Testis (tissue), 2 donors: ENCODE measurements at regions not wholly inside any gene's neighbourhood (a gene's known extent, or its start where the extent isn't known, plus 50 kb on each side); places are given as distances from the start of the nearest gene placed in this dataset.
"Not testable (repeated sequence)": the region's sequence is repeated elsewhere in the genome, so short reads cannot be mapped to it uniquely, and the experiment has no call there.

Source experiments
- DNase-seq: peaks from one replicate; pipeline ENCODE4 v3.0.0-alpha.2; 2019
- H3K27ac ChIP-seq, 2 donors: fragments of 200-600 bp; sonication (generic); one replicate each; pipeline ENCODE4 v1.5.1; 2019
- H3K27me3 ChIP-seq: fragments of 200-600 bp; sonication (generic); one replicate; pipeline ENCODE4 v1.5.1; 2019
- H3K36me3 ChIP-seq: fragments of 200-600 bp; sonication (generic); one replicate; pipeline ENCODE4 v1.5.1; 2017; ENCODE audit warnings: low read depth; ENCODE audit errors: missing control alignments
- H3K4me1 ChIP-seq: fragments of 200-600 bp; sonication (generic); one replicate; pipeline ENCODE4 v1.5.1; 2019
- H3K4me3 ChIP-seq, 2 donors: fragments of 200-600 bp; sonication (generic); one replicate each; pipeline ENCODE4 v1.5.1; 2017 to 2019
- H3K9me3 ChIP-seq: fragments of 200-600 bp; sonication (generic); one replicate; pipeline ENCODE4 v1.5.1; 2017
- POLR2A ChIP-seq: fragments of 450-650 bp; IDR thresholded peaks from one replicate; pipeline ENCODE4 v1.6.1; 2017; ENCODE audit warnings: antibody characterized with exemption, mild to moderate bottlenecking, moderate library complexity
- WGBS, 2 donors: methylation state at CpG; one replicate each; pipeline ENCODE4 v1.1.5; 2018; 5-methylcytosine and 5-hydroxymethylcytosine counted together
- intact Hi-C: fragments of 100-400 bp; cut with DNase I; formaldehyde crosslinking; loops from one replicate; pipeline ENCODE4 v1.15.1; 2023; ENCODE audit warnings: low total_unique reads
- TF ChIP-seq, protein P1 (sequence below), 3 experiments: fragments of 450-650 bp in 2 of 3; fragments of 200-600 bp in 1 of 3; sonication (generic) in 1 of 3; IDR thresholded peaks; one replicate each; pipeline ENCODE4 v1.5.1; 2016 to 2019; ENCODE audit warnings: antibody characterized with exemption in 3 of 3, mild to moderate bottlenecking in 2 of 3, moderate library complexity in 1 of 3

DNA sequence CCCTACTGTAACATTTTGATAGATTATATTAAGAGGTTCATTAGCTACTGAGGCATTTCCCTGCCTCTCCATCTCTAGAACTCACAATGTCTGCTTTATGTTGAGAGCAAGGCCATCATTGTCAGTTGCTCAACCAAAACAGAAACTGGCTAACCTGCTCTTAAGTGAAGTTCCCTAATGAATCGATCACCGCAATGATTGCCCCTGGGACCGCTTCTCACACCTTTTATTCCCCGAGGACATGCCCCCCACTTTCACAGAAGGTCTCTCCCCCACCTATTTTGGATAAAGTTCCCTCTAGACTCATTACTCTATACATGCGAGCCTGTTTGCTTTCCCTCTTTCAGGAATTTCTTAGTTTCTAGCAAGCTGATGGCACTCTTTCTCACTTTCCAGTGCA, 108.8 kb downstream of the FAM217A start:
- Histone ChIP-seq H3K27me3 (no peaks in the 10 kb centered on the region), H3K4me3 (no peak overlapping the region), H3K4me1 (no peaks in the 10 kb centered on the region), H3K36me3 (no peaks in the 10 kb centered on the region), H3K27ac (no peak overlapping the region), H3K9me3 (no peaks in the 10 kb centered on the region)
- intact Hi-C loops: no loop called here
- TF ChIP-seq POLR2A: no peak
- TF ChIP-seq, protein P1, sequence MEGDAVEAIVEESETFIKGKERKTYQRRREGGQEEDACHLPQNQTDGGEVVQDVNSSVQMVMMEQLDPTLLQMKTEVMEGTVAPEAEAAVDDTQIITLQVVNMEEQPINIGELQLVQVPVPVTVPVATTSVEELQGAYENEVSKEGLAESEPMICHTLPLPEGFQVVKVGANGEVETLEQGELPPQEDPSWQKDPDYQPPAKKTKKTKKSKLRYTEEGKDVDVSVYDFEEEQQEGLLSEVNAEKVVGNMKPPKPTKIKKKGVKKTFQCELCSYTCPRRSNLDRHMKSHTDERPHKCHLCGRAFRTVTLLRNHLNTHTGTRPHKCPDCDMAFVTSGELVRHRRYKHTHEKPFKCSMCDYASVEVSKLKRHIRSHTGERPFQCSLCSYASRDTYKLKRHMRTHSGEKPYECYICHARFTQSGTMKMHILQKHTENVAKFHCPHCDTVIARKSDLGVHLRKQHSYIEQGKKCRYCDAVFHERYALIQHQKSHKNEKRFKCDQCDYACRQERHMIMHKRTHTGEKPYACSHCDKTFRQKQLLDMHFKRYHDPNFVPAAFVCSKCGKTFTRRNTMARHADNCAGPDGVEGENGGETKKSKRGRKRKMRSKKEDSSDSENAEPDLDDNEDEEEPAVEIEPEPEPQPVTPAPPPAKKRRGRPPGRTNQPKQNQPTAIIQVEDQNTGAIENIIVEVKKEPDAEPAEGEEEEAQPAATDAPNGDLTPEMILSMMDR (IDR thresholded peaks at IDR 0.05): no peak
- 96% methylated on average over 5 of the region's 5 CpGs for WGBS, 2 donors
- DNase-seq: no peak

DNA sequence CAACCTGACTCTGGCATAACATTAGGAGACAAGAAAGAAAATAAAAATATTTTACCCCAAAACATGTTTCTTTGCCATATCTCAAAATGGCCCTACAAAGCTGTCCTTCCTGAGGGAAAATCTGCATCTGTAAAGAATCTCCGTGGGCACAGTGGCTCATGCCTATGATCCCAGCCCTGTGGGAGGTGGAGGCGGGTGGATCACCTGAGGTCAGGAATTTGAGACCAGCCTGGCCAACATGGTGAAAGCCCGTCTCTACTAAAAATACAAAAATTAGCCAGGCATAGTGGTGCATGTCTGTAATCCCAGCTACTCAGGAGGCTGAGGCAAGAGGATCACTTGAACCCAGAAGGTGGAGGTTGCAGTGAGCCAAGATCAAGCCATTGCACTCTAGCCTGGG, 105.8 kb downstream of the FAM217A start:
- H3K4me1 ChIP-seq, H3K36me3 ChIP-seq, H3K9me3 ChIP-seq, DNase-seq, H3K27me3 ChIP-seq, intact Hi-C loops, H3K4me3 ChIP-seq, H3K27ac ChIP-seq: not testable (repeated sequence)
- WGBS, 2 donors: 82 to 86% methylated on average over 3 of the region's 3 CpGs

DNA sequence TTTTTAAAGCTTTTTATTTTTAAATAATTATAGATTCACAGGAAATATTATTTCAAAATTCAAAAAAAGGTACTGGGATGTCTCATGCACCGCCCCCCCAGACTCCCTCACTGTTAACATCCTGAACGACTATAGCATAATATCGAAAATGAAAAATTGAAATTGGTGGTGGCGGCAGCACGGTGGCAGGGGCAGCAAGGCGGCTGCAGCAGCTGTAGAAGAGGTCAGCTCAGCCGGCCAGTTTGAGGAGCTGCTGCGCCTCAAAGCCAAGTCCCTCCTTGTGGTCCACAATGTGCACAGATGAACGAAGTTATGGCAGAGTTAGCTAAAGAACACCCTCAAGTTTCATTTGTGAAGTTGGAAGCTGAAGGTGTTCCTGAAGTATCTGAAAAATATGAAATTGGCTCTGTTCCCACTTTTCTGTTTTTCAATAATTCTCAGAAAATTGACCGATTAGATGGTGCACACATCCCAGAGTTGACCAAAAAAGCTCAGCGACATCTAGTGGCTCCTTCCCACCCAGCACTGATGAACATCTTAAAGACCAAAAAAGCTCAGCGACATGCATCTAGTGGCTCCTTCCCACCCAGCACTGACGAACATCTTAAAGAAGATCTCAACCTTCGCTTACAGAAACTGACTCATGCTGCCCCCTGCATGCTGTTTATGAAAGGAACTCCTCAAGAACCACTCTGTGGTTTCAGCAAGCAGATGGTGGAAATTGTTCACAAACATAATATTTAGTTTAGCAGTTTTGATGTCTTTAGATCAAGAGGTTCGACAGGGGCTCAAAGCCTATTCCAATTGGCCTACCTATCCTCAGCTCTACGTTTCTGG, 100.8 kb downstream of the FAM217A start:
- Histone ChIP-seq H3K9me3 (no peaks in the 10 kb centered on the region), H3K4me3 (no peak overlapping the region), H3K27me3 (no peaks in the 10 kb centered on the region), H3K36me3 (no peaks in the 10 kb centered on the region), H3K4me1 (no peaks in the 10 kb centered on the region), H3K27ac (no peak overlapping the region)
- 50 to 54% methylated on average over 16 of the region's 16 CpGs for WGBS, 2 donors
- TF ChIP-seq, protein P1 (IDR thresholded peaks at IDR 0.05): peak; percentile 33 to 58 (median 34)
- TF ChIP-seq POLR2A: no peak
- intact Hi-C loops: no loop called here
- peak; percentile 34 for DNase-seq

DNA sequence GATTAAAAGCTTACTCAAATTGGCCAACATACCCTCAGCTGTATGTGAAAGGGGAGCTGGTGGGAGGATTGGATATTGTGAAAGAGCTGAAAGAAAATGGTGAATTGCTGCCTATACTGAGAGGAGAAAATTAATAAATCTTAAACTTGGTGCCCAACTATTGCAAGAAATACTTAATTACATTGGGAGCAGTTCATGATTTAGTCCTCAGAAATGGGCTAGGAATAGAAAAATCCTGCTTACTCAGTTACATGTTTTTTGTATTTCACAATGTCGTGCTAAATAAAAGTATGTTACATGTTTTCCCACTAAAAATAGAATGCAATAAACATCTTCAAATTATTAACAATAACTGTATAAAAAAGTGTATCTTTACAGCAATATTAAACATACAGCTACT, 100.0 kb downstream of the FAM217A start:
- DNase-seq, H3K27ac ChIP-seq, intact Hi-C loops, H3K4me1 ChIP-seq, H3K9me3 ChIP-seq, H3K36me3 ChIP-seq, H3K27me3 ChIP-seq, H3K4me3 ChIP-seq: not testable (repeated sequence)
- 86% methylated on average over 1 of the region's 1 CpG for WGBS, 2 donors

DNA sequence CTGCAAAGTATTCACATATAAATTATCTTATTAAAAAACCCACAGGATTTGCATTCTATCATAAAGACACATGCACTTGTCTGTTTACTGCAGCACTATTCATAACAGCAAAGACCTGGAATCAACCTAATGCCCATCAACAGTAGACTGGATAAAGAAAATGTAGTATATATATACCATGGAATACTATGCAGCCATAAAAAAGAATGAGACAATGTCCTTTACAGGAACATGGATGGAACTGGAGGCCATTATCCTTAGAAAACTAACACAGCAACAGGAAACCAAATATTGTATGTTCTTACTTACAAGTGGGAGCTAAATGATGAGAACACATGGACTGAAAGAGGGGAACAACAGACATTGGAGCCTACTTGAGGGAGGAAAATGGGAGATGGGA, 97.0 kb downstream of the FAM217A start:
- Histone ChIP-seq H3K27ac (no peak overlapping the region), H3K4me3 (no peak overlapping the region), H3K4me1 (no peaks in the 10 kb centered on the region), H3K36me3 (no peaks in the 10 kb centered on the region), H3K9me3 (no peaks in the 10 kb centered on the region), H3K27me3 (no peaks in the 10 kb centered on the region)
- intact Hi-C loops: no loop called here
- no peak for DNase-seq
- TF ChIP-seq, protein P1 (IDR thresholded peaks at IDR 0.05): no peak

DNA sequence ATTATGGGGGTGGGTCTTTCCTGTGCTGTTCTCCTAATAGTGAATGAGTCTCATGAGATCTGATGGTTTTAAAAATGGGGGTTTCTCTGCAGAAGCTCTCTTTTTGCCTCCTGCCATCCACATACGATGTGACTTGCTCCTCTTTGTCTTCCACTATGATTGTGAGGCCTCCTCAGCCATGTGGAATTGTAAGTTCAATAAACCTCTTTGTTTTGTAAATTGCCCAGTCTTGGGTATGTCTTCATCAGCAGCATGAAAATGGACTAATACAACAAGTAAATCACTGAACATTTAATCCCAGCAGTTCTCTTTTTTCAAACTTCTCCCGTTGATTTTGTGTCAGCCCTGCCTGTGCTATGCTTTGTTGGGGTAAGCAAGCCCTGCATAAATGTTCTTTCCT, 95.2 kb downstream of the FAM217A start:
- Histone ChIP-seq H3K27me3 (no peaks in the 10 kb centered on the region), H3K4me1 (no peaks in the 10 kb centered on the region), H3K27ac (no peak overlapping the region), H3K9me3 (no peaks in the 10 kb centered on the region), H3K4me3 (no peak overlapping the region), H3K36me3 (no peaks in the 10 kb centered on the region)
- TF ChIP-seq POLR2A: no peak
- TF ChIP-seq, protein P1 (IDR thresholded peaks at IDR 0.05): no peak
- no peak for DNase-seq
- 90 to 93% methylated on average over 2 of the region's 2 CpGs for WGBS, 2 donors
- intact Hi-C loops: no loop called here
